Urinary bladder (tissue), 3 donors: ENCODE measurements at regions not wholly inside any gene's neighbourhood (a gene's known extent, or its start where the extent isn't known, plus 50 kb on each side); places are given as distances from the start of the nearest gene placed in this dataset.
"Not testable (repeated sequence)": the region's sequence is repeated elsewhere in the genome, so short reads cannot be mapped to it uniquely, and the experiment has no call there.

ENCODE experiments used
- DNase-seq: peaks from one replicate; pipeline ENCODE4 v3.0.0-alpha.2; 2015; ENCODE audit errors: extremely low spot score
- H3K27ac ChIP-seq: one replicate; pipeline ENCODE4 v1.5.1; 2013; ENCODE audit warnings: low read depth, mild to moderate bottlenecking, moderate library complexity
- H3K36me3 ChIP-seq: one replicate; pipeline ENCODE4 v1.6.1; 2013; ENCODE audit warnings: mild to moderate bottlenecking, moderate library complexity; ENCODE audit not compliant: insufficient read depth
- H3K4me1 ChIP-seq: one replicate; pipeline ENCODE4 v1.6.1; 2013; ENCODE audit warnings: mild to moderate bottlenecking, moderate library complexity; ENCODE audit not compliant: insufficient read depth
- H3K4me3 ChIP-seq: one replicate; pipeline ENCODE4 v1.5.1; 2013; ENCODE audit warnings: low read depth, low read length
- WGBS: extraction: QIAGEN DNeasy Blood & Tissue Kit; methylation state at CpG from one replicate; pipeline ENCODE4 v1.1.7; 2013; 5-methylcytosine and 5-hydroxymethylcytosine counted together
- donor health status: healthy with polysubstance abuse.
- donor health status: healthy.

DNA sequence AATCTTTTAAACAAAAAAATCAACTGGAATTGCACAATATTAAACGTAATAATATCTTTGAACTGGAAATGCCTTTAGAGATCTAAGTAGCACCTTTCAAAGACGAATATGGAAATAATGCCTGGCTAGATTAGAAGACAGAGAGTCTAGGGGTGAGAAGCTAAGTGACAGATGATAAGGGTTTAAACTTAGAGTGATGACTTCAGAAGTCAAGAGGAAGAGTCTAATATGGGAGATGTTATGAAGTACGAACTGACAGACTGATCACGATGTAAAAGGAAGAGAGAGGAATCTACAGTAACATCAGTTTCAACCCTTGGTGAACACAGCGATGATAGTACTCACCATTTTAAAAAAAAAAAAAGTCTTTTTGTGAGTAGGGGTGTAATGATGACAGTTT lies 57.9 kb downstream of the HINT1 start:
- Histone ChIP-seq H3K36me3 (no peaks in the 10 kb centered on the region), H3K27ac (no peak overlapping the region), H3K4me1 (no peaks in the 10 kb centered on the region), H3K4me3 (no peak overlapping the region)
- WGBS = 88% methylated on average over 5 of the region's 5 CpGs
- DNase-seq = no peak

DNA sequence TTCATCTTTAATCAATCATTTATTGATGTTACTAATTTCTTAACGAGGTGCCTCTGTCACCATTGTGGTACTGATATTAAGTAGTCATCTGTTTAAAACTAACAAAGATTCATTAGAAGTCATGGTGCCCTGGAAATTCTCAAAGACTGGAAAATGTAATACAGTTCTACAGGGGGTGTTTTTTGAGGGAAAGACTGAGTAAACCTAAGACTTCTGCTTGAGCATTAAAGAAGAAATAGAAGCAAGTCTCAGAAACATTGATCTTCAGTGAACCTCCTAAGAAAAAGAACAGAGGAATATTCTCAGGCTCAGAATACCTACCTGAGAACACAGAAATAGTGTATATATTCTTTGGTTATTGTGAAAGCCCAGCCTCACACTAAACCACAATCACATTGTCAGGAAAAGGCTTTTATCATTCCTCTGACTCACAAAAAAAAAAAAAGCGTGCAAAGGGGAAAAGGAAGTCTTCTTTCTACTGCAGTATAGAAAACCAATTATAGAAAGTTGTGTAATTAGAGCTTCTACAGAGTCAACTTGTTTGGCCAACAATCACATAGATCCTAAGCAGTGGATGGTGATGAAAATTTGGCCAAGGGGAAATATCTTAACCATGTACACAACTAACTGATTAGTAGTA lies 60.8 kb downstream of the HINT1 start:
- DNase-seq = no peak
- Histone ChIP-seq H3K4me3 (no peak overlapping the region), H3K27ac (no peak overlapping the region), H3K4me1 (no peaks in the 10 kb centered on the region), H3K36me3 (no peaks in the 10 kb centered on the region)
- WGBS = 81% methylated on average over 2 of the region's 2 CpGs

DNA sequence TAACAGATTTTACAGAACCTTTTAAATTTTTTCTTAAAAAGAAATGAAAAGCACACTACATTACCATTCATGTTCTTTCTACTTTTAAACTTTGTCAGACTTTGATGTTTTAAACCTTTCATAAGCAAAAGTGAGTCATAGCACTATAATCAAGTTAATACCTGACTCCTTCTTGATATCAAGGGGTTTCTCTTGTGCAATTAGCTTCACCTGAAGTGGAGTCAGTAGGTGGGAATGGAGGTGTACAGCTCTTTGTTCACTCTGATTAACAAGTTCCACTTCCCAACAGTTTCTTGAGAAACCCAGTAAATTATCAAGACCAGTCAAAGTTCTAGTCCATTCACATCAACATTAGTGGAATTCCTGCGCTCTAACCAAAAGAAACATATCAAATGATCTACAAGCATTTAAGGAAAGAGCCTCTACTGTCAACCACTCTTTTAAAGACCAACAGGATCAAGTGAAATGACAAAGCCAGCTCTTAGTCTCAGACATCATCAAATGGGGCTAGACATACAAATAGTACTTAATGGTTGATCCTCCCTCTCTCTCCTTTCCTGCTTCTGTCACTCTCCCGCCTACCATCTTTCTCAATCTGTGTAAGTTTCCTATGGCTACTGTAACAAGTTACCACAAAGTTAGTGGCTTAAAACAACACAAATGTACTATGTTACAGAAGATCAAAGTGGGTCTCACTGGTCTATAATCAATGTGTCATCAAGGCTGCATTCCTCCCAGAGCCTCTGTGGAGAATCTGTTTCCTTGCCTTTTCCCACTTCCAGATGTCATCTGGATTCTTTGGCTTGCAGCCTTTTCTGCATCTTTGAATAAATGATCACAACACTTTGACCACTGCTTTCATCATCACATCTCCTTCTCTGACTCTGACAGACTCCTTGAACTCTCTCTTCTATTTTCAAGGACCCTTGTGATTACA lies 68.0 kb downstream of the HINT1 start:
- Histone ChIP-seq H3K4me1 (no peaks in the 10 kb centered on the region), H3K4me3 (no peak overlapping the region), H3K36me3 (no peaks in the 10 kb centered on the region), H3K27ac (no peak overlapping the region)
- no peak for DNase-seq
- WGBS = 90% methylated on average over 2 of the region's 2 CpGs

DNA sequence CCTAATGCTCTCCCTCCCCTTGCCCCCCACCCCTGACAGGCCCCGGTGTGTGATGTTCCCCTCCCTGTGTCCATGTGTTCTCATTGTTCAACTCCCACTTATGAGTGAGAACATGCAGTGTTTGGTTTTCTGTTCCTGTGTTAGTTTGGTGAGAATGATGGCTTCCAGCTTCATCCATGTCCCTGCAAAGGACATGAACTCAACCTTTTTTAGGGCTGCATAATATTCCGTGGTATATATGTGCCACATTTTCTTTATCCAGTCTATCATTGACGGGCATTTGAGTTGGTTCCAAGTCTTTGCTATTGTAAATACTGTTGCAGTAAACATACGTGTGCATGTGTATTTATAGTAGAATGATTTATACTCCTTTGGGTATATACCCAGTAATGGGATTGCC lies 69.5 kb downstream of the HINT1 start:
- not testable (repeated sequence) for H3K27ac ChIP-seq, H3K36me3 ChIP-seq, DNase-seq, H3K4me1 ChIP-seq, H3K4me3 ChIP-seq
- 88% methylated on average over 4 of the region's 4 CpGs for WGBS

DNA sequence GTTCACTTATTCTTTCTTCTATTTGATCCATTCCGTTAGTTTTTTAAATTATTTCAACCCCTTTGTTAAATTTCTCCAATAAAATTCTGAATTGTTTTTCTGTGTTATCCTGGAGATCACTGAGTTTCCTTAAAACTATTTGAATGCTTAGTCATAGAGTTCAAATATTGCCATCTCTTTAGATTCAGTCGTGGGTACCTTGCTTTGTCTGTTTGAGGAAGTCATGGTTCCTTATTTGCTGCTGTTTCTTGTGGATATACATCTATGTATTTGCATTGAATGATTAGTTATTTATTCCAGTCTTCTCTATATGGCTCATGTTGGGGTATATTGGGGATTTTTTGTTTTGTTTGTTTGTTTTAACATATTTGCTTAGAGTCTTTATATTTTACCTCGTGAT lies 80.6 kb downstream of the HINT1 start:
- WGBS = 82% methylated on average over 3 of the region's 3 CpGs
- DNase-seq = no peak
- Histone ChIP-seq H3K36me3 (no peaks in the 10 kb centered on the region), H3K4me3 (no peak overlapping the region), H3K4me1 (no peaks in the 10 kb centered on the region), H3K27ac (no peak overlapping the region)

DNA sequence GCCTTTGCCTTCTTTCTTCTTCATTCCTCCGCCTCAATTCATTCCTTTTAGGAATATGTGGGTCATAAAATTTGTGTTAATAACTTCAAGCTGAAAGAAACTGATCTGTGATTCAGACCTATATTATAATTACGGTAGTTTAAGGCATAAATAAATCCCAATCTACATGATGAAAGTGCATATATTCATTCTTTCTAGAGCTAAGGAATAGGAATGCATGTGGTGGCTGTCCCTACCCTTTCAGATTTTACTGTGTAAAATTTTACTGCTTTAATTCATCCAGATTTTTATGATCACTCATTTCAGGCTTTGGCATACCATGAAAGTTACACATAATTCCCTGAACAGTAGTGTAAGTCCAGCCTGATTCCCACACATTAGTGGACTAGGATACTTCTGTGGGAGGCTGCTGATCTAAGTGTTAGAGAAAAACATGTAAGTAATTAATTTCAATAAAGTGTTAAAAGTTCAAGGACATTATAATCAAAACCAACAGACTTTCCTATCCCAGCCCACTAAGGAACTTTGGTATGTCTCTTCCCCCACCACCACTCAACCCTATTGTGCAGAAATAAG lies 83.1 kb downstream of the HINT1 start:
- no peak overlapping the region for H3K4me3 ChIP-seq
- H3K27ac ChIP-seq = no peak overlapping the region
- no peaks in the 10 kb centered on the region for H3K4me1 ChIP-seq
- 78% methylated on average over 2 of the region's 2 CpGs for WGBS
- no peak for DNase-seq
- H3K36me3 ChIP-seq = no peaks in the 10 kb centered on the region

DNA sequence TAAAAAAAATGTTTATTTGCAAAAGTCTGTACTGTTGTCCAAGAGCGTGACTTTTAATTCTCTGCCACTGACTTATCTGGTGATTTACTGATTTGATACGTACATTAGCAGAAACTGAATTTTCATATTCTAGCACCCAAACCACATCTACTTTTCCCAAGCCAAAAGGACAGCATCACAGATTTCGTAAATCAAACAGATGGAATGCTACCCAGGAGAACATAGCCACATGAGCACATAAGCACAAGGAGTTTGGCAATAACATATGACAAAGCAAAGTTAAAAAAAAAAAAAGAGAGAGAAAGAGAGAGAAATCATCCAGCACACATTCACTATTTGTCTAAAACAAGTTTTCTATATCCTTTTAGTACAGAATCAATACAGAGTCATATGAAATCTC lies 83.7 kb downstream of the HINT1 start:
- Histone ChIP-seq H3K4me1 (no peaks in the 10 kb centered on the region), H3K27ac (no peak overlapping the region), H3K4me3 (no peak overlapping the region), H3K36me3 (no peaks in the 10 kb centered on the region)
- DNase-seq = no peak
- 89% methylated on average over 3 of the region's 3 CpGs for WGBS

DNA sequence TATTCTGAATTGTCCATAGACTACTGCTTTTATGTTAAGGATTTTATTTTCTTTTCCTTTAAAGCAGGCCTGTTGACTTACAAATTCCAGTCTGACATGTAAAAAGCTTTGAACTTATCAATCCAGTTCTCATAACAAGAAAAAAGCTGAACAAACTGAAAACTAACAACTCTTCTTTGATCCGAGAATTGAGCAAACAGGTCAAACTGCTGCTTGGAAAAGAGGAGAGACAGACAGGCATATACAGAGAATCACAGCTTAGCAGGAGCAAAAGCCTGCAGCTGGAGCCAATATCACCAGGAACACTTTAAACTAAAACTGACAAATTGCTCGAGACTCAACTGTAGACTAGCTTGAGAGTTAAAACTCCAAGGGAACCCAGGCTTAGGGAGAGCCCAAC lies 85.8 kb downstream of the HINT1 start:
- 73% methylated on average over 2 of the region's 2 CpGs for WGBS

DNA sequence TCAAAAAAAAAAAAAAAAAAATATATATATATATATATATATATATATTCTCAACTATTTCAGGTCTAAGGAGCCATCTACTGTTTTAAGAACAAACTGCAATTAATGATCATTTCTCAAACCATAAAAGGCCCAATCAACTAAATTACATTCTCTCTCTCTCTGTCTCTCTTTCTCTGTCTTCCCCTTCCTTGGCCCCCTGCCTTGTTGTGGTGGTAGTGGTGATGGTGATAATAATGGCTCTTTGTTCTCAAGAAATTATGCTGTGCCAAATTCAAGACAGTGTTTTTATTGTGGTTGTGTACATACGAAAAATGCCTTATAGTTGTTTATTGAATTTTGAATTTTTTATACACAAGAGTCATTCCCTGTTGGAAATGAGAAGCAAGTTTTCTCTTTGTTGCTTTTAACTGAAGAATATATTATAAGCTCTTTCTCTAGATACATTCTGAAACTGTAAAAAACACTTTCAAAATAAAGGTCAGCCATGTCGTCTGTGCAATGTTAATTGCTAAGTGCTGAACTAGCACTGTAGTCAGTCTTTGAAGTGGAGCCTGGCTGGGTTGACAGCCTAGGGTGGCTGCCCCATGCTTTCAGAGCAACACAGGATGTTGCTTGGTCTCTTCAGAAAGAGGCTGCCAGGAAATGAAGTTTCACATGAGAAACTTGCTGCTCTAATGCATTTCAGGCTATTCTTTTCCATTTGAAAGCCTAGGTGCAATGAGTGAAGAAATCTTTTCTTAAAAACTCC lies 96.0 kb downstream of the HINT1 start:
- WGBS = 63% methylated on average over 2 of the region's 2 CpGs
- H3K27ac ChIP-seq = no peak overlapping the region
- no peak overlapping the region for H3K4me3 ChIP-seq
- H3K36me3 ChIP-seq = no peaks in the 10 kb centered on the region
- no peaks in the 10 kb centered on the region for H3K4me1 ChIP-seq
- no peak for DNase-seq

More for the DNA sequence above, 85.8 kb downstream of the HINT1 start:
- Histone ChIP-seq H3K4me1 (no peaks in the 10 kb centered on the region), H3K4me3 (no peak overlapping the region), H3K27ac (no peak overlapping the region), H3K36me3 (no peaks in the 10 kb centered on the region)
- DNase-seq = no peak

DNA sequence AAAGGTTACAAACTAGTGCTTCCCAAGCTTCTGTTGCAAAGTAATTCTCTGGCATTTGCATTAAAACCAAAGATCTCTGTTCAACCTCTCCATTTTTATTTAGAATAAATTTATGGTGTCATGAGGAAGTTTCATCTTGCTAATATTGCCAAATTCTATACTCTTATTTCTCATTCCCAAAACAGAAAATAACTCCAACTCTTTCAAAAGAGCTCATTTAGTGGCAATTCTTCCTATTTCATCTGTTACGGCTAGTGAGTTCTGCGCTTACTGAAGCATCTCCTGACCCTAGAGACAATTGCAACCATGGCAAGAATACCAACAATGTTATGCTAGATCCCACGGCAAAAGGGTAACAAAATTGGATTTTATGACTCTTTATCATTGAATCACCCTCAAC lies 97.0 kb downstream of the HINT1 start:
- WGBS = 96% methylated on average over 3 of the region's 3 CpGs
- H3K27ac ChIP-seq = no peak overlapping the region

DNA sequence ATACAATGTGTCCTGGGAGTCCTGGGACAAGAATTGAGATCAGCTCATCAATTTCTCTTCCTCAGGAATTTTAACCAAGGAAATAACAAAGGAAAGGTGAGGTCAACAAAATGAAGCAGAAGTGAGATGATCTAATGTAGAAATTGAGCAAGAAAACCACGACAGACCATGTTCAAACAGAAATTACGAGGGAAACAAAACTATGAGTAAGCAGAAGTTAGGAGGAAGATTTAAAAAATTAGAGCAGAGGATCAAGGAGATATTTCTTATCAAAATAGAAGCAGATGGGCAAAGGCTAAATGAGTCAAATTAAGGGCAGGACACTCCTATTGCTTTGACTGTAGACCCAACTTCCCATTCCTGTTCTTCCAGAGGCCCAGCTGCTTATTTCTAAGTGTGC lies 97.4 kb downstream of the HINT1 start:
- H3K27ac ChIP-seq = no peak overlapping the region
- H3K36me3 ChIP-seq = no peaks in the 10 kb centered on the region
- no peak for DNase-seq
- no peak overlapping the region for H3K4me3 ChIP-seq
- no peaks in the 10 kb centered on the region for H3K4me1 ChIP-seq
- 64% methylated on average over 2 of the region's 2 CpGs for whole genome bisulfite sequencing

More for the DNA sequence above, 97.0 kb downstream of the HINT1 start:
- H3K4me3 ChIP-seq = no peak overlapping the region
- no peaks in the 10 kb centered on the region for H3K4me1 ChIP-seq
- no peaks in the 10 kb centered on the region for H3K36me3 ChIP-seq
- no peak for DNase-seq

DNA sequence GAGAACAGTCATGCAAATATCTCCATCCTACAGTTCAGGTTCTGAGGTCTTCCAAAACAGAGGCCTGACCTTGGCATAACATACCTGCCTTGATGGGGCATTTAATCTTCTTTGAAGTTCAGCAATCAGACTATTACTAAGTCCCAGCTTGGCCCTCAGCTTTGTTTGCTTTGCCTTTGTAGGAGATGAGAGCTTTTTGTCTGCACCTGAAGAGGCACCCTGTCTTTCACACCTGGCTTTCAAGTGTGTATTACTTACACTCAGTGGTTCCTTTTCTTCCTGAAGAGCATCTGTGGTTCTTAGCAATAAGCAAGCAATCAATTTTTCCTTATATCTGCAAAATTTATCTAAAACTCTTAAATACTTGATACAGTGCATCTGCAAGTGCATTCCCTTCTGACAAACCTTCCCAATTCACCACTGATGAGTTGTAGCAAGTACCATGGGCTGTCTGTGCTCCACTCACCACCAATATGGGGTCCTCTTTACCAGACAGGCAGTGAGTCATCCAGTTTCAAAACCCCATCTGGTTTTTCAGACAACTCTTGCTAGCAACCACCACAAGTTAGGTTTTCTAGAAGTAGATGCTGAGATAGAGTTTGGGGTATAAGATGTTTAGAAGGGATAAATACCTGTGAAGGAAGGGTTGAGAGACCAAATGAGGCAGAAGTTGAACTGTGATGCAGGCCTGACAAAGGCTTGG lies 100.2 kb downstream of the HINT1 start:
- Histone ChIP-seq H3K4me3 (no peak overlapping the region), H3K36me3 (no peaks in the 10 kb centered on the region), H3K4me1 (no peaks in the 10 kb centered on the region), H3K27ac (no peak overlapping the region)
- no peak for DNase-seq
